Putamen (tissue), 1 donor: ENCODE measurements at regions not wholly inside any gene's neighbourhood (a gene's known extent, or its start where the extent isn't known, plus 50 kb on each side); places are given as distances from the start of the nearest gene placed in this dataset.
"Not testable (repeated sequence)": the region's sequence is repeated elsewhere in the genome, so short reads cannot be mapped to it uniquely, and the experiment has no call there.

Experiments
- DNase-seq: peaks from one replicate; pipeline ENCODE4 v3.0.0-alpha.2; 2016; ENCODE audit warnings: low spot score

DNA sequence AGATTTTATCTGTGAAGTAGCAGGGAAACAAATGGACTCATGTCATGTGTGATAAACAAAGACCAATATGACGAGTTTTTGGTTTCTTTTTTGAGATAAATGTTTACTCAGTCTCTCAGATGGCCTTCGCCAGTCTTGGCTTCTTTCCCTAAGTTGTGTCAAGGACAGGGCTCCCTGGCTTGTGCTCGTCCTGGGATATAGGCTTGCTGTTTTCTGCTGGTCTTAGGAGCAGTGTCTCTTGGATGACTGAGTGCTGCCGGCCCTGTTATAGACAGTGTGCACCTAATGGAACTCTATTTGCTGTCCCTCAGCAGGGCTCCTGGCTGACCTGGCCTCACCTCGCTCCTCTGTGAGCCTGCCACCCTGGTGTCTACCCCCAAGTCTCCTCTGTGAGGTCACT, 324.1 kb upstream of the SYNCRIP start:
- DNase-seq, result no peak

DNA sequence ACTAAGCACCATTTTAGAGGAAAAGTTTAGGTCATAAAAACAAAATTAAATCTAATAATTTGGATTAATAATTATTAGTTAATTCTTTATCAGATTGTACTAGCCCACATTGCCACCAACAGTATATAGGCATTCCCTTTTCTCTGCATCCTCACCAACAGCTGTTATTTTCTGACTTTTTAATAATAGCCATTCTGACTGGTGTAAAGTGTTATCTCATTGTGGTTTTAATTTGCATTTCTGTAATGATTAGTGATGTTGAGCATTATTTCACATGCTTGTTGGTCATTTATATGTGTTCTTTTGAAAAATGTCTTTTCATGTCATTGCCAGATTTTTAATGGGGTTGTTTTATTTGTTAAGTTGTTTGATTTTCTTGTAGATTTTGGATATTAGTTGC, 319.1 kb upstream of the SYNCRIP start:
- DNase-seq, result no peak

- no peak for DNase-seq
Measured at GRCh38 chr6:85961125-85961524, 318.4 kb upstream of the SYNCRIP start.

- no peak for DNase-seq
Measured at GRCh38 chr6:85948481-85948880, 305.8 kb upstream of the SYNCRIP start.

GRCh38 chr6:85945459-85946185, 302.9 kb upstream of the SYNCRIP start:
- no peak for DNase-seq

DNA sequence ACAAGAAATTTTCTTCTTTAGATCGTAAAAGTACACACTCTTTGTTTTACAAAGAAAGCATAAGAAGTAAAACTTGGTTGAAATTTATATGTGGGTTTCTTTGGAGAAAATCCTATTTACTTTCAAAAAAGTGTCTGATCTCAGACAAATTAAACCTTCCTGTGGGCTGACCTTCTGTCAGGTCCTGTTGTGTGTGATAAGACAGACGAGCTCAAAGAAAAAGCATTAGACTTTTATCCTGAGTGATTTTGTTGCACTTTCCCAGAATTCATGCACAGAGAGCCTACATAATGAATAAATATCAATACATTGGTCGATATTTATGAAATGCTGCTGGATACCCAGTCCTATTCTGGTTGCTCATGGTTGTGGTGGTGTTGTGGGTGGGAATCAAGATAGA, 302.1 kb upstream of the SYNCRIP start:
- no peak for DNase-seq

DNA sequence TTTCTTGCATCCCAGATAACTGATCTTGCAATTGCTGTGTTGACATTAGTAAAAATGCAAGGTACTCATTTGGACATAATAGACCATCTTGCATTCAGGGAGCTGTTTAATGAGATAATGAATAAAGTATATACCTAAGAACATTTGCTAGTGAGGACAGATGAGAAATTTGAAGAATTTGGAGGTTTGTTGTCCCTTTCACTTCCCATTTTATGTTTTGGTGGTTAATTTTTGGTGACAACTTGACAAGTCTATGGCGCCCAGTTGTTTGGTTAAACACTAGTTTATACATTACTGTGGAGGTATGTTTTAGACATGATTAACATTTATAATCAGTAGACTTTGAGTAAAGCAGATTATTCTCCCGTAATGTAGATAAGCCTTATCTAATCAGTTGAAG, 300.2 kb upstream of the SYNCRIP start:
- no peak for DNase-seq

DNA sequence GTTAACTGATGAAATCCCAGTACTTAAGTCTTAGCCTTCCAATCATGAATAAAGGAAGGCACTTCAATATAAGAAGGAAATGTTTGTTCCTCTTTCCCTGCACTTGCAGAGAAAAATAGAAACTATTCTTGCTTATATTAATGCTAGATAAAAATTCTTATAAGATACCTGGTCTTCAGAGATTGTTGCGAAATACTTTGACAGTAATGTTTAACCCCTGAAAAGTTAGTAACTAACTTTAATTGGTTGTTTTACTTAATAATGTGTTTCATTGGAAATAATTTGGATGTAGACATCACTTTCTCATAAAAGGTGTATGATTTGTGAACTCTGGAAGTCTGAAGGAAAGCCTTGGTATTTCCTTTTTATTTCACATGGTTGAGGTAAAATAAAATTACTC, 294.2 kb upstream of the SYNCRIP start:
- no peak for DNase-seq

DNA sequence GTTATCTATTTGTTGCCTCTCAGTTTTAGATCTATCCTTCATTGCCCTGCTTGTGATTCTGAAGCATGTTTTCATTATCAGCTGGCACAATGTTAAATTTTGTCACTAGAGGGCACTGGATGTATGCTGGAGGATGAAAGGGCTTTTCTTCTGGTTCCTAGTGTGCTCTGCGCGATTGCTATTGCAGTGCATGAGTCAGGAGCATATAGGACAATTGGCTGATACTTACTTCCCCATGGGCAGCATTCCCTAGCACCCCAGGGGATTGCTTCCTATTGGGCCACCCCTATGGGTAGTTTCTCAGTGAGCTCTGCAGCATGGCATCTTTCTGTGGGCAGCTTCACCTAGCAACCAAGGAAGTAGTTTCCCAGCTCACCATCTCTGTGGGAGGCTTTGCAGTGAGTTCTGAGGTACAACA, 280.3 kb upstream of the SYNCRIP start:
- peak; percentile 46 for DNase-seq

GRCh38 chr6:85920782-85921181, 278.1 kb upstream of the SYNCRIP start:
- no peak for DNase-seq

DNA sequence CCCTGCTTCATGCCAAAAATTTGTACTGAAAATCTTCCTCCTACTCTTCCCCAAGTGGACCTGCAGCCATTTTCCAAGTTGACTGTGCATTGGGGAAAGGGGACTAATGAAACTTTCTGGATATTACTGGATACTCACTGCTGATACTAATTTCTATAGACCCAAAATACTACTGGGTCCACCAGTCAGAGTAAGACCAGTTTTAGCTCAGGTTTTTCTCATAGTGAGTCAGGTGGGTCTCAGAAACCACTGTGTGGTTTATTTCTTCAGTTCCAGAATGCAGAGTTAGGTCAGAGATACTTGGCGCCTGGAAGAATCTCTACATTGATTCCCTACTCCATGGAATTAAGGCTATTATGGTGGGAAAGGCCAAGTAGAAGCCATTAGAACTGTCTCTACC, 274.8 kb upstream of the SYNCRIP start:
- no peak for DNase-seq

- DNase-seq, result no peak
Measured at GRCh38 chr6:85913001-85913400, 270.3 kb upstream of the SYNCRIP start.

GRCh38 chr6:85912582-85912981, 269.9 kb upstream of the SYNCRIP start:
- DNase-seq, result no peak

GRCh38 chr6:85911067-85911466, 268.4 kb upstream of the SYNCRIP start:
- DNase-seq, result no peak

- DNase-seq, result not testable (repeated sequence)
Measured at GRCh38 chr6:85908120-85908519, 265.4 kb upstream of the SYNCRIP start.

GRCh38 chr6:85892346-85892745, 249.7 kb upstream of the SYNCRIP start:
- no peak for DNase-seq

- no peak for DNase-seq
Measured at GRCh38 chr6:85887461-85887860, 244.8 kb upstream of the SYNCRIP start.

DNA sequence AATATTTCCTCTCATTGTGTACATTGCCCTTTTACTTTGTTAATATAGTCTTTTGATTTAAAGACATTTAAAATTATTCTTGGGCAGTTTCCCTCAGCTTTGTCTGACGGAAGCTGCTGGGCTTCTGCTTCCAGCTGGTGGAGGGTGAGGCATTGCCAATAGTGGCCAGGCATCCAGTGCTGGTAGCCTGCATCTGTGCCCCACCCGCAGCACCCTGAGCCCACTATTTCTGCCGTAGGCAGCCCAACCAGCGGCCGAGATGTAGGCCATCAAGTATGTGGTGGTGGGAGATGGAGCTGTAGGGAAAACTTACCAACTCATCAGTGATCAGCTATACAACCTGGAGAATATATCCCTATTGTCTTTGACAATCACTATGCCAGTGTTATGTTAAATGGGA, 226.0 kb upstream of the SYNCRIP start:
- DNase-seq, result no peak

GRCh38 chr6:85867595-85867994, 224.9 kb upstream of the SYNCRIP start:
- DNase-seq, result no peak

- DNase-seq, result no peak
Measured at GRCh38 chr6:85866758-85867401, 224.2 kb upstream of the SYNCRIP start.

DNA sequence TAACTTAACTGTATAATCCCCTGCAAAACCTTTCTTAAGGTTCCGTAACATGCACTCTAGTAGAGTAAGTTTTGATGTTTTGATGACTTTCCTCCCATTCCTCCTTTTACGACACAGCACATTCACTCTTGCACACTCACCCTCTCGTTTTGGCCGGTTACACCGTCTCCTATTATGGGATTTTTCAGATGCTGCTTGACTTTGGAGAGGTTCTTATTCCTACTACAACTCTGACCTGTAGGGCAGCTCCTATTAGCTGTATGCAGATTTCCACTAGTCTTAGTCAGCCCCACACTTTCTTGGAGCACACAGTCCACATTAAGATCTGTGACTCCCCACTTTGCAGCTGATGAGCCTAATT, 223.7 kb upstream of the SYNCRIP start:
- DNase-seq, result no peak

DNA sequence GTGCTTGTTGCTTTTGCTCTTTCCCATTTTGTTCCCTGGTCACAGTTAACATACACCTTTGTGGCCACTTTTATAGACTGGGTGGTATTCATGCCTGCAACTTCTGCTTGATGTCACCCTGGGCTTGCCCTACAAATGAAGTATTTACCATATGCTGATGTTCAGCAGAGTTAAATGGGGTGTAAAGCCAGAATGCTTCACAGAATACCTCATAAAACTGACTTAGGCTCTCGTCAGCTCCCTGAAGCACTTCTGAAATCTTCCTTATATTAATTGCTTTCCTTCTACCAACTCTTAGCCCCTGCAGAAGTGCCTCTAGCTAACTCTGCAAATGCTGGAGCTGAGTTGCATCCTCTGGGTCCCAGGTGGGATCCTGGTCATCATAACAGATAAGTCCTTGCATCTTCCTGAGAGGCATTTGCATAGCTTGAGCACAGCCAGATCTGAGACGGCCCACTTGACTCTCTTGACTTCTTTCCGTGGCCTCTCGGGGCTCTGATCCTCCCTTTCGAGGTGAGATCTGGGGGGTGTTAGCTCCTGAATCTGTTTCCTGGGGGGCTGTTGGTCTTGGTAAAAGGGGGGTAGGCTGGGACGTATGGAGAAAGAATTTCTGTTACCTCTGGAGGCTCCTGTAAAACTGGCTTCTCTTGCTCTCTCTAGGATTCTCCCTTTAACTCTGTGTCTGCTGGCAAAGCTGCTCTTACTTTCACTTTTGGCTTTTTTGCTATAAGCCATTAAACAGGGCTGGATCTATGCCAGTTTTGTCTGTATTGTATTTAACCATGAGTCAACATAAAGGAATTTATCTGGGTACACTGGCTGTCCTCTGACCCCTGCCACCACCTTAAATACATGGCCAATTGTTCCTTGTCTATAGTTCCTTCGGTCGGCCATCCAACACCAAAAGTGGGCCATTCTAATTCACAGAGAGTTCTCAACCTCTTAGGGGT, 223.0 kb upstream of the SYNCRIP start:
- DNase-seq, result no peak
